ENCODE measurements at regions not wholly inside any gene's neighbourhood (a gene's known extent, or its start where the extent isn't known, plus 50 kb on each side); places are given as distances from the start of the nearest gene placed in this dataset.

GRCh38 chr6:20312606-20313005, 89.1 kb upstream of the E2F3 start:
- FAIRE-seq (no peak), DNase-seq (ENCODE audit: low spot score in 2 of 2) (no peak)

GRCh38 chr6:20313051-20313450, 88.6 kb upstream of the E2F3 start:
- DNase-seq (ENCODE audit: low spot score in 2 of 2) (no peak), FAIRE-seq (no peak)

GRCh38 chr6:20313960-20314530, 87.6 kb upstream of the E2F3 start:
- FAIRE-seq (no peak), DNase-seq (ENCODE audit: low spot score in 2 of 2) (no peak)

GRCh38 chr6:20314866-20315845, 86.5 kb upstream of the E2F3 start:
- FAIRE-seq (no peak), DNase-seq (ENCODE audit: low spot score in 2 of 2) (no peak)

- no peak for DNase-seq (ENCODE audit: low spot score in 2 of 2)
These were observed 84.2 kb upstream of the E2F3 start for GRCh38 chr6:20317430-20317829.

GRCh38 chr6:20318851-20319387, 82.8 kb upstream of the E2F3 start:
- FAIRE-seq: no peak
- DNase-seq (ENCODE audit: low spot score in 2 of 2): no peak

More at GRCh38 chr6:20317430-20317829, 84.2 kb upstream of the E2F3 start:
- FAIRE-seq: no peak

- FAIRE-seq (no peak), DNase-seq (ENCODE audit: low spot score in 2 of 2) (peak in 1 of 2 donors; percentile 16)
These were observed 81.9 kb upstream of the E2F3 start for GRCh38 chr6:20319520-20320357.

- no peak for DNase-seq (ENCODE audit: low spot score in 2 of 2)
These were observed 75.8 kb upstream of the E2F3 start for GRCh38 chr6:20325641-20326421.

GRCh38 chr6:20326422-20326728, 75.3 kb upstream of the E2F3 start:
- FAIRE-seq (no peak), DNase-seq (ENCODE audit: low spot score in 2 of 2) (no peak)

More at GRCh38 chr6:20325641-20326421, 75.8 kb upstream of the E2F3 start:
- no peak for FAIRE-seq

GRCh38 chr6:20327141-20327540, 74.5 kb upstream of the E2F3 start:
- no peak for FAIRE-seq
- DNase-seq (ENCODE audit: low spot score in 2 of 2): no peak

- no peak for FAIRE-seq
These were observed 73.3 kb upstream of the E2F3 start for GRCh38 chr6:20328266-20328923.

GRCh38 chr6:20328924-20329300, 72.8 kb upstream of the E2F3 start:
- DNase-seq (ENCODE audit: low spot score in 2 of 2): no peak
- FAIRE-seq: no peak

More at GRCh38 chr6:20328266-20328923, 73.3 kb upstream of the E2F3 start:
- no peak for DNase-seq (ENCODE audit: low spot score in 2 of 2)

GRCh38 chr6:20331042-20331441, 70.6 kb upstream of the E2F3 start:
- DNase-seq (ENCODE audit: low spot score in 2 of 2) (no peak), FAIRE-seq (no peak)

GRCh38 chr6:20331625-20332024, 70.1 kb upstream of the E2F3 start:
- DNase-seq (ENCODE audit: low spot score in 2 of 2) (no peak), FAIRE-seq (no peak)

- DNase-seq (ENCODE audit: low spot score in 2 of 2) (no peak), FAIRE-seq (no peak)
These were observed 69.2 kb upstream of the E2F3 start for GRCh38 chr6:20332441-20333006.

- no peak for FAIRE-seq
- no peak for DNase-seq (ENCODE audit: low spot score in 2 of 2)
These were observed 67.9 kb upstream of the E2F3 start for GRCh38 chr6:20333721-20334269.

- no peak for FAIRE-seq
These were observed 67.3 kb upstream of the E2F3 start for GRCh38 chr6:20334334-20334733.

GRCh38 chr6:20334962-20335361, 66.7 kb upstream of the E2F3 start:
- DNase-seq (ENCODE audit: low spot score in 2 of 2) (no peak), FAIRE-seq (no peak)

More at GRCh38 chr6:20334334-20334733, 67.3 kb upstream of the E2F3 start:
- peak in 1 of 2 donors; percentile 16 for DNase-seq (ENCODE audit: low spot score in 2 of 2)

GRCh38 chr6:20335872-20336271, 65.8 kb upstream of the E2F3 start:
- DNase-seq (ENCODE audit: low spot score in 2 of 2): no peak
- FAIRE-seq: no peak
